ENCODE measurements at regions not wholly inside any gene's neighbourhood (a gene's known extent, or its start where the extent isn't known, plus 50 kb on each side); places are given as distances from the start of the nearest gene placed in this dataset.

DNA sequence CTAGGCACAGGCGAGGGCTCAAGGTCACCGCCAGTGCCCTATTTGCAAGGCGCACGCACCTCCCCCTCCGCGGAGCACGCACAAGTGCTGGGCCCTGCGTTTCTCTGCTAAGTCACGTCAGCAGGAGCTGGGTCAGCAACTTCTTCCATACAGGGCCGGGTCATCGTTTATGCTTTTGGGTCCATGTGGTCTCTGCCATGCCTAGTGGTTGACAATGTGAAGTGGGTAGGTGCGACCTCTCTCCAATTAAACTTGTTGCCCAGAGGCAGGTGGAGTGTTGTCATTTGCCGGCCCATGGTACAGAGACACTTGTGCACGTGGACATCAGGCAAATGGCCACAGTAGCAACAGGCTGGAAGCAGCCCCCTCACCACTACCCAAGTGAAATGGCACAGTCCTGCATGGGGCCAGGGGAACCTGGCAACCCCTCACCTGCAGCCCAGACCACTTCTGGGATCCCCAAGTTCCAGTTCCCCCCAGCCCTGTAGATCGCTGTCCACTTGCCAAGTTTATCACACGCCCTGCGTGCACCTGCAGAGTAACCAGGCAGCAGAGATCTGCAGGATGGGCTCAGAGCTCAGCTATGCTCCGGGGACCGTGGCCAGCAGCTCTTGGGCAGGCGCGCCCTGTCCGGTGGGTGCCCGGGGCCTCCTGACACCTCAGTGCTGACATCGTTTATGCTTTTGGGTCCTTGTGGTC is 86.1 kb upstream of the PPP2R2D start:
- Histone ChIP-seq H4K20me1 (ENCODE audit: insufficient read depth, low read length) (no peaks in the 10 kb centered on the region), H3K27ac (ENCODE audit: low read depth in 1 of 2, low read length in 2 of 2) (no peak overlapping the region), H3K9me3 (replicated peaks in 1 of 2; ENCODE audit: control insufficient read depth in 1 of 2, insufficient read depth in 1 of 2, low read length in 2 of 2) (no peaks in the 10 kb centered on the region), H3K9ac (ENCODE audit: insufficient read depth, low read length, poor library complexity, severe bottlenecking) (no peak overlapping the region), H3K4me1 (ENCODE audit: control insufficient read depth in 1 of 2, insufficient read depth in 2 of 2, low read length in 2 of 2) (no peaks in the 10 kb centered on the region), H3K4me2 (replicated peaks; ENCODE audit: extremely low read depth, low read length, poor library complexity, severe bottlenecking) (no peak overlapping the region), H3K27me3 (ENCODE audit: control insufficient read depth in 2 of 2, insufficient read depth in 2 of 2, low read length in 2 of 2) (no peaks in the 10 kb centered on the region), H3K79me2 (ENCODE audit: insufficient read depth, low read length) (no peaks in the 10 kb centered on the region), H2AFZ (ENCODE audit: insufficient read depth, low read depth, low read length, poor library complexity, severe bottlenecking) (no peak overlapping the region), H3K36me3 (replicated peaks in 1 of 2; ENCODE audit: control insufficient read depth in 1 of 2, insufficient read depth in 2 of 2, low read length in 2 of 2) (no peaks in the 10 kb centered on the region), H3K4me3 (replicated peaks in 1 of 3; ENCODE audit: low read depth in 2 of 3, low read length in 3 of 3) (no peak overlapping the region)
- 88% methylated on average over 21 of the region's 24 CpGs for WGBS (ENCODE audit: insufficient coverage)
- no peaks in the 10 kb centered on the region for H3K36me3 Mint-ChIP-seq
- intact Hi-C loops (cut with micrococcal nuclease): no loop called here
- no peak overlapping the region for H3K4me3 Mint-ChIP-seq
- DNase-seq: no peak
- no peaks in the 10 kb centered on the region for H3K9me3 Mint-ChIP-seq
- H3K27me3 Mint-ChIP-seq (ENCODE audit: low read depth in 3 of 3): peaks cover 4 to 9% (median 8%) of the 10 kb centered on the region in 3 donors
- TF ChIP-seq, protein P1, sequence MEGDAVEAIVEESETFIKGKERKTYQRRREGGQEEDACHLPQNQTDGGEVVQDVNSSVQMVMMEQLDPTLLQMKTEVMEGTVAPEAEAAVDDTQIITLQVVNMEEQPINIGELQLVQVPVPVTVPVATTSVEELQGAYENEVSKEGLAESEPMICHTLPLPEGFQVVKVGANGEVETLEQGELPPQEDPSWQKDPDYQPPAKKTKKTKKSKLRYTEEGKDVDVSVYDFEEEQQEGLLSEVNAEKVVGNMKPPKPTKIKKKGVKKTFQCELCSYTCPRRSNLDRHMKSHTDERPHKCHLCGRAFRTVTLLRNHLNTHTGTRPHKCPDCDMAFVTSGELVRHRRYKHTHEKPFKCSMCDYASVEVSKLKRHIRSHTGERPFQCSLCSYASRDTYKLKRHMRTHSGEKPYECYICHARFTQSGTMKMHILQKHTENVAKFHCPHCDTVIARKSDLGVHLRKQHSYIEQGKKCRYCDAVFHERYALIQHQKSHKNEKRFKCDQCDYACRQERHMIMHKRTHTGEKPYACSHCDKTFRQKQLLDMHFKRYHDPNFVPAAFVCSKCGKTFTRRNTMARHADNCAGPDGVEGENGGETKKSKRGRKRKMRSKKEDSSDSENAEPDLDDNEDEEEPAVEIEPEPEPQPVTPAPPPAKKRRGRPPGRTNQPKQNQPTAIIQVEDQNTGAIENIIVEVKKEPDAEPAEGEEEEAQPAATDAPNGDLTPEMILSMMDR (IDR thresholded peaks at IDR 0.05): no peak
- H3K27ac Mint-ChIP-seq: no peak overlapping the region
- no peaks in the 10 kb centered on the region for H3K4me1 Mint-ChIP-seq

DNA sequence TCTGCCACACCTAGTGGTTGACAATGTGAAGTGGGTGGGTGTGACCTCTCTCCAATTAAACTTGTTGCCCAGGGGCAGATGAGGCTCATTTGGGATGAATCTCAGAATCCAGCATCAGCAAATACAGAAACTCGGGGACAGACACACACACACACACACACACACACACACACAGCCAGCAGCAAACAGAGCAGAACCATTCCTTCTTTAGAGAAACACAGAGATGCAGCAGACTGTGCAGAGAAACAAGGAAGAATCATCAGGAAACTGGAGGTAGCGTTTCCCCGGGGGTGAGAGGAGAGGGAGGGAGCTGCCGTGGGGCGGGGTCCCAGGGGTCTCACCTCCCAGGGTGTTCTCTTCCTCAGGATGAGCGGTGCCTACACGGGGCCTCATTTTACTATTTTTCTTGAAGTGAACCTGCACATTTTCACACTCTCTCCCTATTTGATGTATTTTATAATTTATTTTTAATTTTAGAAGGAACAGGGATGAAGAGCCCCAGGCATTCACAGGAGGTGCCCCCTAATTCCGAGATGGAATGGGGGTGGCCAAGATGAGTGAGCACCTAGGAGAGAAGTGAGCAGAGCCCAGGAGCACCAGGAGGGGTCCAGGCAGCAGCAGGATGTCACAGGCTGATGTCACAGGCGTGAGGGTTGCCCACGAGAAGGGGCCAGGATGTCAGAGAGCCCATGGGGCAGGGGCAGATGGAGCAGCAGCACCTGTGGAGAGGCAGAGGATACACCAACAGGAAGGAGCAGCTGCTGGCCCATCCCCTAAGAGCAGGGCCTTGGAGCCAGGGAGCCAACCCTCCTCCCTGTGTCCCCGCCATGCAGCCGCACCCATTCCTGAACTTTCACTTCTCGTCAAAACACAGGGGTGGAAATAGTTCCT is 85.3 kb upstream of the PPP2R2D start:
- H3K4me3 ChIP-seq (replicated peaks in 1 of 3; ENCODE audit: low read depth in 2 of 3, low read length in 3 of 3): no peak overlapping the region
- no peak for DNase-seq
- no peak overlapping the region for H3K27ac Mint-ChIP-seq
- no peaks in the 10 kb centered on the region for H3K4me1 Mint-ChIP-seq
- H3K27me3 Mint-ChIP-seq (ENCODE audit: low read depth in 3 of 3): peaks cover 4 to 8% (median 8%) of the 10 kb centered on the region in 3 donors
- no peaks in the 10 kb centered on the region for H3K9me3 ChIP-seq (replicated peaks in 1 of 2; ENCODE audit: control insufficient read depth in 1 of 2, insufficient read depth in 1 of 2, low read length in 2 of 2)
- TF ChIP-seq, protein P1 (IDR thresholded peaks at IDR 0.05): no peak
- H3K9ac ChIP-seq (ENCODE audit: insufficient read depth, low read length, poor library complexity, severe bottlenecking): no peak overlapping the region
- H2AFZ ChIP-seq (ENCODE audit: insufficient read depth, low read depth, low read length, poor library complexity, severe bottlenecking): no peak overlapping the region
- H3K27me3 ChIP-seq (ENCODE audit: control insufficient read depth in 2 of 2, insufficient read depth in 2 of 2, low read length in 2 of 2): no peaks in the 10 kb centered on the region
- H3K36me3 ChIP-seq (replicated peaks in 1 of 2; ENCODE audit: control insufficient read depth in 1 of 2, insufficient read depth in 2 of 2, low read length in 2 of 2): no peaks in the 10 kb centered on the region
- no peak overlapping the region for H3K4me2 ChIP-seq (replicated peaks; ENCODE audit: extremely low read depth, low read length, poor library complexity, severe bottlenecking)
- H3K4me3 Mint-ChIP-seq: no peak overlapping the region
- H3K36me3 Mint-ChIP-seq: no peaks in the 10 kb centered on the region
- H3K27ac ChIP-seq (ENCODE audit: low read depth in 1 of 2, low read length in 2 of 2): no peak overlapping the region
- H3K4me1 ChIP-seq (ENCODE audit: control insufficient read depth in 1 of 2, insufficient read depth in 2 of 2, low read length in 2 of 2): no peaks in the 10 kb centered on the region
- no peaks in the 10 kb centered on the region for H3K79me2 ChIP-seq (ENCODE audit: insufficient read depth, low read length)
- H4K20me1 ChIP-seq (ENCODE audit: insufficient read depth, low read length): no peaks in the 10 kb centered on the region
- intact Hi-C loops (cut with micrococcal nuclease): no loop called here
- WGBS (ENCODE audit: insufficient coverage): 44% methylated on average over 4 of the region's 13 CpGs
- H3K9me3 Mint-ChIP-seq: peaks cover 0 to 2% (median 0%) of the 10 kb centered on the region in 7 donors

Measured in CD14-positive monocyte (primary cell).